GM06990 (cell line): ENCODE measurements at regions not wholly inside any gene's neighbourhood (a gene's known extent, or its start where the extent isn't known, plus 50 kb on each side); places are given as distances from the start of the nearest gene placed in this dataset.

Experiments used
- DNase-seq: peaks from one replicate; pipeline ENCODE4 v3.0.0-alpha.2; 2011; ENCODE audit not compliant: insufficient read length; ENCODE audit errors: extremely low read depth
- H3K27me3 ChIP-seq: replicated peaks from 2 replicates; pipeline ENCODE4 v1.6.0; 2011; ENCODE audit warnings: low read length; ENCODE audit not compliant: control insufficient read depth, insufficient read depth
- H3K36me3 ChIP-seq: 2 replicates; pipeline ENCODE4 v1.5.1; 2011; ENCODE audit warnings: low read length; ENCODE audit not compliant: control insufficient read depth, insufficient read depth
- H3K4me3 ChIP-seq: replicated peaks from 2 replicates; pipeline ENCODE4 v1.5.1; 2011; ENCODE audit warnings: low read depth, mild to moderate bottlenecking, control low read depth, low read length
- CTCF ChIP-seq: IDR thresholded peaks from 2 replicates; pipeline ENCODE4 v1.5.1; 2011; ENCODE audit warnings: low read length, control low read depth, mild to moderate bottlenecking, inconsistent platforms; ENCODE audit not compliant: insufficient read depth, poor library complexity, severe bottlenecking

- Histone ChIP-seq H3K36me3 (no peaks in the 10 kb centered on the region), H3K27me3 (peaks cover 3% of the 10 kb centered on the region), H3K4me3 (no peak overlapping the region)
- DNase-seq: no peak
- no peak for TF ChIP-seq CTCF
These were observed 185.5 kb downstream of the TRIM29 start for GRCh38 chr11:119952441-119952840.

- no peaks in the 10 kb centered on the region for H3K36me3 ChIP-seq
- H3K27me3 ChIP-seq: no peaks in the 10 kb centered on the region; the same call in none of the 2 replicates
- DNase-seq: no peak
- TF ChIP-seq CTCF: no peak
- H3K4me3 ChIP-seq: no peak overlapping the region
These were observed 194.6 kb downstream of the TRIM29 start for GRCh38 chr11:119943298-119943655.

- TF ChIP-seq CTCF: no peak
- Histone ChIP-seq H3K27me3 (no peaks in the 10 kb centered on the region; the same call in none of the 2 replicates), H3K36me3 (no peaks in the 10 kb centered on the region), H3K4me3 (no peak overlapping the region)
- no peak for DNase-seq
These were observed 195.2 kb downstream of the TRIM29 start for GRCh38 chr11:119942583-119943297.

GRCh38 chr11:119941636-119942411 is 196.1 kb downstream of the TRIM29 start:
- H3K27me3 ChIP-seq: no peaks in the 10 kb centered on the region; the same call in none of the 2 replicates
- no peak for TF ChIP-seq CTCF
- no peak for DNase-seq
- no peaks in the 10 kb centered on the region for H3K36me3 ChIP-seq
- H3K4me3 ChIP-seq: no peak overlapping the region

- TF ChIP-seq CTCF: no peak
- DNase-seq: no peak
- H3K4me3 ChIP-seq: no peak overlapping the region
- H3K27me3 ChIP-seq: no peaks in the 10 kb centered on the region; the same call in none of the 2 replicates
- no peaks in the 10 kb centered on the region for H3K36me3 ChIP-seq
These were observed 196.7 kb downstream of the TRIM29 start for GRCh38 chr11:119941171-119941570.
